NB4 (cell line): ENCODE measurements at regions not wholly inside any gene's neighbourhood (a gene's known extent, or its start where the extent isn't known, plus 50 kb on each side); places are given as distances from the start of the nearest gene placed in this dataset.

ENCODE experiments used
- MYC ChIP-seq: IDR thresholded peaks from 2 replicates; pipeline ENCODE4 v1.6.1; 2011; ENCODE audit warnings: low read depth, low read length
- POLR2A ChIP-seq: IDR thresholded peaks from 2 replicates; pipeline ENCODE4 v1.6.1; 2011; ENCODE audit warnings: mild to moderate bottlenecking; ENCODE audit not compliant: insufficient read length; ENCODE audit errors: extremely low read depth
- TF ChIP-seq, protein P1 (sequence below): IDR thresholded peaks from one replicate; pipeline ENCODE4 v1.5.1; 2012; ENCODE audit warnings: low read depth, low read length
- TF ChIP-seq, protein P2 (sequence below): IDR thresholded peaks from 2 replicates; pipeline ENCODE4 v1.6.1; 2011; ENCODE audit warnings: low read depth, low read length

- TF ChIP-seq, protein P1, sequence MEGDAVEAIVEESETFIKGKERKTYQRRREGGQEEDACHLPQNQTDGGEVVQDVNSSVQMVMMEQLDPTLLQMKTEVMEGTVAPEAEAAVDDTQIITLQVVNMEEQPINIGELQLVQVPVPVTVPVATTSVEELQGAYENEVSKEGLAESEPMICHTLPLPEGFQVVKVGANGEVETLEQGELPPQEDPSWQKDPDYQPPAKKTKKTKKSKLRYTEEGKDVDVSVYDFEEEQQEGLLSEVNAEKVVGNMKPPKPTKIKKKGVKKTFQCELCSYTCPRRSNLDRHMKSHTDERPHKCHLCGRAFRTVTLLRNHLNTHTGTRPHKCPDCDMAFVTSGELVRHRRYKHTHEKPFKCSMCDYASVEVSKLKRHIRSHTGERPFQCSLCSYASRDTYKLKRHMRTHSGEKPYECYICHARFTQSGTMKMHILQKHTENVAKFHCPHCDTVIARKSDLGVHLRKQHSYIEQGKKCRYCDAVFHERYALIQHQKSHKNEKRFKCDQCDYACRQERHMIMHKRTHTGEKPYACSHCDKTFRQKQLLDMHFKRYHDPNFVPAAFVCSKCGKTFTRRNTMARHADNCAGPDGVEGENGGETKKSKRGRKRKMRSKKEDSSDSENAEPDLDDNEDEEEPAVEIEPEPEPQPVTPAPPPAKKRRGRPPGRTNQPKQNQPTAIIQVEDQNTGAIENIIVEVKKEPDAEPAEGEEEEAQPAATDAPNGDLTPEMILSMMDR, result no peak
- TF ChIP-seq, protein P2, sequence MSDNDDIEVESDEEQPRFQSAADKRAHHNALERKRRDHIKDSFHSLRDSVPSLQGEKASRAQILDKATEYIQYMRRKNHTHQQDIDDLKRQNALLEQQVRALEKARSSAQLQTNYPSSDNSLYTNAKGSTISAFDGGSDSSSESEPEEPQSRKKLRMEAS, result no peak
- TF ChIP-seq MYC (no peak), POLR2A (no peak)
Measured at GRCh38 chr5:2818936-2819335, 67.5 kb upstream of the IRX2 start.
